ENCODE measurements at regions not wholly inside any gene's neighbourhood (a gene's known extent, or its start where the extent isn't known, plus 50 kb on each side); places are given as distances from the start of the nearest gene placed in this dataset.
"Not testable (repeated sequence)": the region's sequence is repeated elsewhere in the genome, so short reads cannot be mapped to it uniquely, and the experiment has no call there.

GRCh38 chr10:9913876-9914514, 1103.7 kb upstream of the CELF2 start:
- no peak for DNase-seq (ENCODE audit: low spot score)

GRCh38 chr10:9921544-9921943, 1096.1 kb upstream of the CELF2 start:
- no peak for DNase-seq (ENCODE audit: low spot score)

GRCh38 chr10:9922126-9922870, 1095.4 kb upstream of the CELF2 start:
- no peak for DNase-seq (ENCODE audit: low spot score)

- no peak for DNase-seq (ENCODE audit: low spot score)
Measured at GRCh38 chr10:9926003-9926402, 1091.7 kb upstream of the CELF2 start.

- no peak for DNase-seq (ENCODE audit: low spot score)
Measured at GRCh38 chr10:9926881-9927280, 1090.8 kb upstream of the CELF2 start.

- DNase-seq (ENCODE audit: low spot score) = no peak
Measured at GRCh38 chr10:9939716-9940115, 1078.0 kb upstream of the CELF2 start.

- DNase-seq (ENCODE audit: low spot score) = no peak
Measured at GRCh38 chr10:9944690-9945089, 1073.0 kb upstream of the CELF2 start.

- no peak for DNase-seq (ENCODE audit: low spot score)
Measured at GRCh38 chr10:9950070-9950469, 1067.6 kb upstream of the CELF2 start.

- DNase-seq (ENCODE audit: low spot score) = no peak
Measured at GRCh38 chr10:9951481-9952257, 1066.0 kb upstream of the CELF2 start.

- no peak for DNase-seq (ENCODE audit: low spot score)
Measured at GRCh38 chr10:9957351-9957750, 1060.3 kb upstream of the CELF2 start.

GRCh38 chr10:9957876-9958275, 1059.8 kb upstream of the CELF2 start:
- DNase-seq (ENCODE audit: low spot score) = not testable (repeated sequence)

GRCh38 chr10:9965341-9965740, 1052.3 kb upstream of the CELF2 start:
- DNase-seq (ENCODE audit: low spot score) = no peak

GRCh38 chr10:9986786-9987185, 1030.9 kb upstream of the CELF2 start:
- no peak for DNase-seq (ENCODE audit: low spot score)

- DNase-seq (ENCODE audit: low spot score) = no peak
Measured at GRCh38 chr10:9987197-9987596, 1030.5 kb upstream of the CELF2 start.

GRCh38 chr10:9992661-9993060, 1025.0 kb upstream of the CELF2 start:
- no peak for DNase-seq (ENCODE audit: low spot score)

- no peak for DNase-seq (ENCODE audit: low spot score)
Measured at GRCh38 chr10:9994131-9994530, 1023.5 kb upstream of the CELF2 start.

GRCh38 chr10:9999627-10000026, 1018.0 kb upstream of the CELF2 start:
- no peak for DNase-seq (ENCODE audit: low spot score)

- peak; percentile 88 for DNase-seq (ENCODE audit: low spot score)
Measured at GRCh38 chr10:10007957-10008356, 1009.7 kb upstream of the CELF2 start.

- DNase-seq (ENCODE audit: low spot score) = no peak
Measured at GRCh38 chr10:10010397-10010796, 1007.3 kb upstream of the CELF2 start.

- DNase-seq (ENCODE audit: low spot score) = no peak
Measured at GRCh38 chr10:10014846-10015245, 1002.8 kb upstream of the CELF2 start.

- DNase-seq (ENCODE audit: low spot score) = no peak
Measured at GRCh38 chr10:10017716-10018115, 1000.0 kb upstream of the CELF2 start.

- DNase-seq (ENCODE audit: low spot score) = no peak
Measured at GRCh38 chr10:10020945-10021344, 996.7 kb upstream of the CELF2 start.

- DNase-seq (ENCODE audit: low spot score) = no peak
Measured at GRCh38 chr10:10032991-10033390, 984.7 kb upstream of the CELF2 start.

Measured in NAMALWA (cell line).